Right lobe of liver (tissue), 6 donors: ENCODE measurements at regions not wholly inside any gene's neighbourhood (a gene's known extent, or its start where the extent isn't known, plus 50 kb on each side); places are given as distances from the start of the nearest gene placed in this dataset.

Experiments
- ATAC-seq, 4 donors: fragments of 200-7000 bp; cut with Tn5 transposase; one replicate each; pipeline ENCODE4 v1.9.1; 2020; ENCODE audit warnings: mild to moderate bottlenecking in 4 of 4, moderate library complexity in 4 of 4
- DNase-seq, 3 donors: peaks; one replicate each; pipeline ENCODE4 v3.0.0-alpha.2; 2020
- H3K27ac ChIP-seq, 3 donors: fragments of 200-600 bp; one replicate each; pipeline ENCODE4 v1.8.0; 2022
- H3K27me3 ChIP-seq, 2 donors: fragments of 200-600 bp; one replicate each; pipeline ENCODE4 v1.8.0; 2022
- H3K36me3 ChIP-seq, 4 donors: fragments of 200-600 bp; sonication (generic) in 1 of 4; one replicate each; pipeline versions ENCODE4 v1.5.1 to v1.8.0; 2017 to 2022; ENCODE audit warnings: control low read depth in 1 of 4
- H3K4me1 ChIP-seq, 4 donors: fragments of 200-600 bp; sonication (generic) in 1 of 4; one replicate each; pipeline versions ENCODE4 v1.5.1 to v1.8.0; 2017 to 2022; ENCODE audit warnings: control low read depth in 1 of 4
- H3K4me3 ChIP-seq, 3 donors: fragments of 200-600 bp; one replicate each; pipeline ENCODE4 v1.8.0; 2022
- H3K9me3 ChIP-seq, 4 donors: fragments of 200-600 bp; sonication (generic) in 1 of 4; one replicate each; pipeline versions ENCODE4 v1.5.1 to v1.8.0; 2017 to 2022; ENCODE audit warnings: control low read depth in 1 of 4
- CTCF ChIP-seq, 4 donors: fragments of 200-600 bp in 3 of 4; fragments of 450-650 bp in 1 of 4; IDR thresholded peaks; one replicate each; pipeline versions ENCODE4 v1.5.1 to v1.8.0; 2016 to 2022; ENCODE audit warnings: antibody characterized with exemption in 4 of 4, mild to moderate bottlenecking in 2 of 4
- POLR2A ChIP-seq: fragments of 450-650 bp; IDR thresholded peaks from one replicate; pipeline ENCODE4 v1.6.1; 2017; ENCODE audit warnings: antibody characterized with exemption, mild to moderate bottlenecking
- WGBS: methylation state at CpG from one replicate; pipeline ENCODE4 v1.1.6; 2018; ENCODE audit warnings: low coverage, low lambda C conversion rate; ENCODE audit not compliant: insufficient coverage; ENCODE audit errors: missing lambda C conversion rate; 5-methylcytosine and 5-hydroxymethylcytosine counted together
- intact Hi-C, 2 donors: fragments of 100-400 bp; cut with DNase I; formaldehyde crosslinking; loops; one replicate each; pipeline versions ENCODE4 v1.11.2 to v1.14.1; 2022
- donor health status: DM: no; HTN: yes; CAD: no.
- donor health status: DM: no; HTN: no; CAD: no.
- donor health status: DM: no; HTN: no; CAD: no.
- donor health status: DM: no; HTN: yes; CAD: no.
- donor health status: DM: no; HTN: yes; CAD: no.

GRCh38 chr10:21180604-21181003 lies 283.5 kb upstream of the NEBL start:
- Histone ChIP-seq H3K27me3 (no peaks in the 10 kb centered on the region), H3K27ac (no peak overlapping the region), H3K4me3 (no peak overlapping the region), H3K4me1 (no peaks in the 10 kb centered on the region), H3K36me3 (no peaks in the 10 kb centered on the region), H3K9me3 (no peaks in the 10 kb centered on the region)
- ATAC-seq (no peak), DNase-seq (no peak)
- TF ChIP-seq POLR2A (no peak), CTCF (IDR thresholded peaks at IDR 0.05) (no peak)
- intact Hi-C loops = no loop called here

GRCh38 chr10:21176934-21177480 lies 279.9 kb upstream of the NEBL start:
- intact Hi-C loops = no loop called here
- DNase-seq (no peak), ATAC-seq (no peak)
- no peak for TF ChIP-seq CTCF (IDR thresholded peaks at IDR 0.05)
- TF ChIP-seq POLR2A = no peak
- H3K9me3 ChIP-seq = no peaks in the 10 kb centered on the region
- 72% methylated on average over 6 of the region's 6 CpGs for WGBS
- no peaks in the 10 kb centered on the region for H3K27me3 ChIP-seq
- H3K4me1 ChIP-seq = peaks cover 0 to 16% (median 0%) of the 10 kb centered on the region in 4 donors
- H3K36me3 ChIP-seq = no peaks in the 10 kb centered on the region
- no peak overlapping the region for H3K27ac ChIP-seq
- no peak overlapping the region for H3K4me3 ChIP-seq

GRCh38 chr10:21175797-21176196 lies 278.7 kb upstream of the NEBL start:
- Histone ChIP-seq H3K36me3 (no peaks in the 10 kb centered on the region), H3K4me3 (no peak overlapping the region), H3K4me1 (peaks cover 0 to 16% (median 0%) of the 10 kb centered on the region in 4 donors), H3K9me3 (no peaks in the 10 kb centered on the region), H3K27me3 (no peaks in the 10 kb centered on the region), H3K27ac (no peak overlapping the region)
- DNase-seq (no peak), ATAC-seq (no peak)
- intact Hi-C loops = no loop called here
- TF ChIP-seq POLR2A (no peak), CTCF (IDR thresholded peaks at IDR 0.05) (no peak)
- WGBS = 70% methylated on average over 4 of the region's 4 CpGs

GRCh38 chr10:21174715-21175495 lies 277.8 kb upstream of the NEBL start:
- no peaks in the 10 kb centered on the region for H3K9me3 ChIP-seq
- peaks cover 0 to 16% (median 0%) of the 10 kb centered on the region in 4 donors for H3K4me1 ChIP-seq
- no peaks in the 10 kb centered on the region for H3K36me3 ChIP-seq
- ATAC-seq (no peak), DNase-seq (no peak)
- no peak for TF ChIP-seq CTCF (IDR thresholded peaks at IDR 0.05)
- TF ChIP-seq POLR2A = no peak
- H3K27ac ChIP-seq = peak overlapping the region in 1 of 3 donors; percentile 15
- WGBS = 32% methylated on average over 31 of the region's 33 CpGs
- intact Hi-C loops = no loop called here
- no peaks in the 10 kb centered on the region for H3K27me3 ChIP-seq
- peak overlapping the region; percentile 45 to 54 (median 49) for H3K4me3 ChIP-seq
